OCI-LY1 (cell line): ENCODE measurements at regions not wholly inside any gene's neighbourhood (a gene's known extent, or its start where the extent isn't known, plus 50 kb on each side); places are given as distances from the start of the nearest gene placed in this dataset.

Experiments
- CTCF ChIP-seq: fragments of 200-600 bp; sonication (generic), shearing (Covaris generic); IDR thresholded peaks from 2 replicates; pipeline ENCODE4 v1.5.1; 2017; ENCODE audit warnings: mild to moderate bottlenecking, antibody characterized with exemption, low read length, moderate library complexity, mixed read lengths
- EZH2 ChIP-seq: fragments of 200-600 bp; sonication (generic), shearing (Covaris generic); IDR thresholded peaks from 2 replicates; pipeline ENCODE4 v1.8.0; 2017; ENCODE audit warnings: borderline replicate concordance, mixed run types, mild to moderate bottlenecking, antibody characterized with exemption, low read length, moderate library complexity, mixed read lengths

GRCh38 chr4:65102419-65102818 lies 567.9 kb downstream of the EPHA5 start:
- no peak for TF ChIP-seq CTCF
- no peak for TF ChIP-seq EZH2
